HG02588 (cell line): ENCODE measurements at regions not wholly inside any gene's neighbourhood (a gene's known extent, or its start where the extent isn't known, plus 50 kb on each side); places are given as distances from the start of the nearest gene placed in this dataset.

Experiments used
- ATAC-seq: cut with Tn5 transposase; IDR thresholded peaks from one replicate; pipeline ENCODE4 v1.9.1; 2021; ENCODE audit warnings: mild to moderate bottlenecking, moderate library complexity; ENCODE audit not compliant: unreplicated experiment

GRCh38 chr21:32216293-32216692 lies 62.6 kb downstream of the MIS18A start:
- no peak for ATAC-seq

DNA sequence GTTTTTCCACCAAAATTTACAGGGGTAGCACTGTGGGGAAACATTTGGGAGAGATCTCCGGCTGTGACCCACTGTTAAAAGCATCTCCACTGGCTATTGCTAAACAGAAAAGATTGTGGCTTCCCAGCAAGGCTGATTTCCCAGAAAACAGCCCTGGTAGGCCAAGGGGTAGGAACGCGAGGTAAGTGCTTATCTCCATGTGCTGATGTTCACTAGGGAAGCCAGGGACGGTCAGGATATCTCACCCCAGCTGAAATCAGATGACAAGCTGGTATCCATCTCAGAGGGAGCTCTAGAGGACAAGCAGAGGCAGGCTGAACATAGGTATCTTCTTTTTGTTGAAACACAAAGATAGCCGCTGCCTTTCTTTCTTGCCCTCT lies 63.6 kb downstream of the MIS18A start:
- ATAC-seq, result no peak

DNA sequence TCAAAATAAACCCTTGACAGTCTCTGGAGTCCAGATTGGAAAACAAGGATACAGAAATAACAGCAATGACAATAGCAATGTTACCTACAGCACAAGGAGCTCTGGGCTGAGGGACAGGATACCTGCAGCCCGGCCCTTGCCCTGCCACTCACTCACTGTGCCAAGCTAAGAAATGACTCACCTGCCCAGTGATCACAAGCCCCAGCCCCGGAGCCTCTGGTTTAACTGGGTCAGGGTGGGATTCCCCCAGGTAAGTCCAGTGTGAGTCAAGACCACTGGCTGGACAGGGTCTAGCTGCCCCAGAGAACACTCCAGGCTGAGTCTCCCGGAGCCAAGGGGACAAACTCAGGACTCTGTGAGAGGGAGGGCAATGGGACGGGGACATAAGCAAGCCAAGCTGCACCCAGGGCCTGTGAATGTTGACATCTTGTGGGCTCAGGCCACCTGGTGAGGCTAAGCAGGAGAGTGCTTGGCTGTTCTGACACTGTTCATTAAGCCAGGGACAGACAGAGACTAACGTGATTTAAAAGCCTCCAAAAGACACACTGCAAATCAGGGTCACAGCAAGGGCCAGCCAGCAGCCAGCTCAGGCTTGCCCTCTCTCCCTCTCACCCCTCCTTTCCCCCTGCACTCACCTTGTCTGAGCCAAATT lies 64.1 kb downstream of the MIS18A start:
- ATAC-seq, result no peak

DNA sequence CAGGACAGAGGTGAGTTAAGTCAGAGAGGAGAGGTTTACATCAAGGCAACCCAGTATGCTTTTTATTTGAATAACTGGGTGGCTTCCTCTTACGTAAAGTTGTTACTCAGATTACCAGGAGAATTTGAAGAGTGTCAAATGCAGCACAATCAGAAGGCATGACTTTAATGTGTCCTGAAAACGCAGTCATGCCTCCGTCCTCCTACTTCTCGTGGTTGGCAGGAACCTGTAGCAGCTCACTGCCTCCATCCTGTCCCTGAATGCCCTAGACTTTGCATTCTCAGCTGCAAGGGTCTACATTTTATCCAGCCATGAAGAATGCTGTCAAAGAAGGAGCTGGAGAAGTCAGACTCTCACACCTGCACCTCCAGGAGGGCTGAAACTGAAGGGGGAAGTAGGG lies 66.7 kb downstream of the MIS18A start:
- ATAC-seq, result no peak

DNA sequence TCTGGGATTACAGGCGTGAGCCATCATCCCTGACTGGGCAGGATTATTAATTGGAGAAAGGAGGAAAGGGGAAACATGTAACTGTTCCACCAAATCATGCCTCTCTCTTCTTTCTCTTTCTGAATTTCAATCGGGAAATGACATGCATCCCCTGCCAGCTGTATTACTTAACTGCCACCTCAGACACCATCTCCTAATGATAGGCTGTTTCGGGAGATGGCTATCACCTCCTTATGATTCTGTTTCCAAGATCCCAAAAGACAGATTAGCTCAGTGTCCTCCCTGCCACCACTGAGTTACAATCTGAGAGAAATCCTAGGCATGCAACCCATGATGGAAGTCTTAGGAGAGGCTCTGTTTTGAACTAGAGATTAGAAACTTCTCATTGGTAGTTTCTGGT lies 67.5 kb downstream of the MIS18A start:
- ATAC-seq, result no peak

GRCh38 chr21:32209580-32209979 lies 69.3 kb downstream of the MIS18A start:
- ATAC-seq, result no peak

DNA sequence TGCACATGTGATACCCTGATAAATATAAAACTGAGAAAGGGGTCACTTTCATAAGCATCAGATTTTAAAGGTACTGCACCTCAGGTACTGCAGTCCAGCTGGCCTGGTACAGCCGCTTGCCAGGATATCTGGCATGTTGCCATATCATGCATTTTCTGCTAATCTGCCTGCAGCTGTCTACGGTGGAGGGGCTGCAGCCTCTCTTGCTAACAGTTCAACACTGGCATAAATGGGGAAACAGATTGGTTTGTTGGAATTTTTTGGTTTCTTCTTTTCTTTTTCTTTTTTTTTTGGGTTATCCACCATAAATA lies 71.5 kb downstream of the MIS18A start:
- no peak for ATAC-seq

DNA sequence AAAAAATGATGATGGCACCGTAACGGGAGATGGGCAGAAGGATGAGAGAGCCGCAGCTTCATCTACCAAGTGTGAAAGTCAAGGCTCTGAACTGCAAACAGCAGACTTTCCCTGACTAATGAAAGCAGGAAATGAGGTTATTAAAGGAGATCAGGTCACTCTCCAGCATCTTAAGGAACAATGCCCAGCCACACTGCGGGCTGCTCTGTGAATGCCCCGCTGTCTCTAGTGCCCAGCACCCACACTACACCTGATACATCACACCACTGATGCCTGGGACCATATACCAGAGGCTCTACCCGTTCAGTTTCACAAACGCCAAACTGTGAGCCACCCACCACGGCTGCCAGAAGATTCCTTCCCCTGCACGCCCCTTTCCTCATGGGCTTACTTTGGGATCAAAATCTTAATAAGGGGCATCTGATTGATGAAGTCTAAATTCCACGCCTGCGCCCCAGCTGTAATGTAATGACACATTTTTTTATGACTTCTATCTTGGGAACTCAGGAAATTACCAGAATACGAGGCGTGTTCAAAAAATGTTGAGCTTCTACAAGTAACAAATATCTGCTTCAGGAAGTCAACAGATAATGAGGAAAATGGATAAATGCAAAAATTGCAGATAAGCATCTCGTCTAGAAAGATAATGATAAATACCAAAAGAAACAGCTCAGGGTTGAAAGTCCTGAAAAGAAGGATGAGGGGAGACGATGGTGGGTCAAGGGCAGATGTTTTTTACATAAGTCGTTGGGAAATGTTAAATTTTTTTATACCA lies 72.0 kb downstream of the MIS18A start:
- no peak for ATAC-seq

DNA sequence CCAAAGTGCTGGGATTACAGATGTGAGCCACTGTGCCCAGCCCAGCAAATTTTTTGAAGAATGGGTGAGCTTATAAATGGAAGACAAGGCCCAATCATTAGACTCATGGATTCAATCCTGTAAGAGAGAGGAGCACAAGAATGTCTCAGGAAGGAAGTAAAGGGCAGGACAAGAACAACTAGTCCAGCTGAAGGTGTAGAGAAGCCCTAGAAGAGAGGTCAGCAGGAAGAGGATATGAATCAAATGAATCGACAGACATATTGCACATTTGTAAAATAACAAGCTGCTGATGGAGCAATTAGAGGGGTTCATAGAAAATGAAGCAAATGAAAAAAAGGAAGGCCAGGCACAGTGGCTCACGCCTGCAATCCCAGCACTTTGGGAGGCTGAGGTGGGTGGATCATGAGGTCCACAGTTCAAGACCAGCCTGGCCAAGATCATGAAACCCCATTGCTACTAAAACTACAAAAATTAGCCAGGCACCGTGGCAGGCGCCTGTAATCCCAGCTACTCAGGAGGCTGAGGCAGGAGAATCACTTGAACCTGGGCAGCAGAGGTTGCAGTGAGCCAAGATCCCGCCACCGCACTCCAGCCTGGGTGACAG lies 74.9 kb downstream of the MIS18A start:
- ATAC-seq, result no peak

- ATAC-seq, result no peak
These were observed 78.8 kb downstream of the MIS18A start for GRCh38 chr21:32200029-32200428.

DNA sequence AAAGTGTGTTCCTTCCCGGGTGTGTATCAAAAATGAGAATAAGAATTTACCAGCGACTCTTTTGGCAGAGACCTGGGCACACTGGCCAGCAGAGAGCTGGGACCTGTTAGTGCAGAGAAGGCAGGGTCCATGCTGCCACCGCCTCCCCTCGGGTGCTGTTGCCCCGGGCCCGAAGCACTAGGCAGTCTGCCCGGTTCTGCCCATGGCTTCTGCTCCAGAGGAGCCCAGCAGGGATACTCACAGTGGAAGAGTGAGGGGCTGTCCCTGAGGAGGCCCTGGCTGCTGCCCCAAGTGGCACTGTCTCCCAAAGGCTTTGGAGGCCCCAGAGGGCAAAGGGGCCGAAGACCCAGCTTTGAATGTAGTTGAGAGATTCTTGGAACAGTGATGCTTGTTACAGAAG lies 80.5 kb downstream of the MIS18A start:
- ATAC-seq, result no peak

GRCh38 chr21:32197896-32198295 lies 81.0 kb downstream of the MIS18A start:
- ATAC-seq, result no peak

GRCh38 chr21:32196001-32196400 lies 82.8 kb downstream of the MIS18A start:
- ATAC-seq, result no peak

DNA sequence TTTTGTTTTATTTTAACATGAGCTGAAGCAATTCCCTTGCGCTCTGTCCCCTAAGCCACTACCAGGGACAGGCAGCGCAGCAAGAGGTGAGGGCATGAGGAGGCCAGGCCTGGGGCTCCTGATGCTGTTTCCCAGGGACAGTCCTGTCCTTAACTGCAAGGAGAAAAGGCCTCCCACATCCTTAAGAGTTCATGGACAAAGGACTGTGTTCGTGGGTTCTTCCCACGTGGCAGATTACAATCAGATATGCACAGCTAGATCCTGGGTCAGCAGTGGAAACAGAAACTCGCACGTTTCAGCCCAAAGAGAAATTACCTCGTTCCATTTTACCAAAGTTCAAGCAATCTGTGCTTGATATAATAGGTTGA lies 85.8 kb downstream of the MIS18A start:
- ATAC-seq, result no peak

- no peak for ATAC-seq
These were observed 86.4 kb downstream of the MIS18A start for GRCh38 chr21:32192291-32193097.

DNA sequence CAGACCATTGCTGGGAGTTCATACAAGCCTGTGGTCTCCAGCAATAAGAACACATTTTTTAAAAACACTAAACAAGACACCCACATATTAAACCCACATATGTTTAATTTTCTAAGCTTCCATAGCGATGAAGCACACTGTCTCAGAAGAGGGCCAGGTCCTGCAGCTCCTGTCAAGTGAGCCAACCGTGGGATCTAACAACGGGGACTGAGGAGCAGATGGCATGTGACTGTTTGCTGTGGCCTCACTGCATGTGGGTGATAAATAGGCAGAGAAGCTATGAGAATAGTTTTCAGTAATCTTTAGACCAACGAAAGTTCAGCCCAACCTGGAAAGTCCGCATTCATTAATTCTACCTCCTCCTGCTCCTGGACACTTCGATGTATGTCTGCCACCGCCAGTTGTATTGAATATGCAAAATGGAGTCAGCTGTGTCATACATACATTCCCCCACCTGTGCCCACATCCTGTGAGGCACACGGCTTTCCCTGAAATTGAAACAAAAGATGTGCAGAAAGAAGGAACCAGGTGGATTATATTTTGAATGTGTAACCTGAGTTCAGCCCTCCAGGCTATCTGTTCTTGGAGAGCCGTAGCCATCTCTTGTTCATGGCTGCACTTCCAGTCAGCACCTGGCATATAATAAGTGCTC lies 88.2 kb downstream of the MIS18A start:
- no peak for ATAC-seq

GRCh38 chr21:32189688-32190483 lies 89.0 kb downstream of the MIS18A start:
- ATAC-seq, result no peak

DNA sequence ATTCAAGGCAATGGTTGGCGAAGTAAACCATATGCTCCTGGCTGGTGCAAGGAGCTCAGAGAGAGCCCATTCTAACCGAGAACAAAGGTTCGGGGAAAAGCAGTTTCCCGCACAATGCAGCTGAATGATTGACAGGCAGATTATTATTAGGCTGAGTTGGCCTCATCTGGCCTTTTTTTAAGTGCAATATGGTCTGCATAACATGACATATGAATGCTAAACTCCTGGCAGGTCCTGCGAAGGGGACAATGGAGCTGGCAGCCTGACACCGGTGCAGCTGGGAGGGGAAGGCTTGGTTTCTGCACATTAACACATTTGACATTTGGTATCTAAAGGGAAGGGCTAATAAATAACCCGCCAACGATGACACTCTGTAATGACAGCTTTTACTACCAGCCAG lies 92.0 kb downstream of the MIS18A start:
- ATAC-seq, result no peak

DNA sequence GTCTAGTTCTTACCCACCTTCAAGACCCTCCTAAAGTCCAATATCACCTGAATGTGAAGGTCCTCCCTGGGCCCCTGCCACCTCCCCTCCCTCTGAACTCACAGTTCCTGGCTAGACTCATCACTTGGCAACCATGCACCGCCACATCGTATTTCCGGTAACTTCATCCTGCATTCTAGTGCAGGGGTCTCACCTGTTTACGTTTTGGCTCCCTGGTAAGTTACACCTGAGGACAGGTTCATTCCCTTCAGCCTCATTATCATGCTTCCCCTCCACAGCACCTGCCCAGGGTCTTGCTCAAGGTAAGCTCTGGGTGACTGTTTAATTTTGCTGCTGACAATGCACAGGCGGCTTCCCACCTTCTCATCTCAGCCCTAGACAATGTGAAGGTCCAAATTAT lies 93.1 kb downstream of the MIS18A start:
- ATAC-seq, result no peak

DNA sequence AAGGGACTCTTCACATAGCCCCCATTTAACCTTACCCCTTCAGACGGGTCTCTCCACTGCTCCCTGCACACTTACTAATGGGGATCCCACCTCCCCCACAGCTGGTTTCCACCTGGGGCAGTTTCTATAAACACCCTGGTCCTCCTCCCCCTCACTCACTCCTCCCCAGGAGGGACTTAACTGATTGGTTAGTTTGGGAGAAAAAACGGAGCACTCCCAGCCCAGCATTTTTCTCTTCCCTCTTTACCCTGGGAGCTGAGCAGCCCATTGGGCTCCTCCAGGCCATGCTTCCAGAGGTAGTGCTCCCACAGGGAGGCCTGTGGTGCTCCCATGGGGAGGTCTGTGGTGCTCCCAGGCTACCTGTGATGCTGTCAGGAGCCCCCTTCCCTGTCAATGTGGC lies 93.7 kb downstream of the MIS18A start:
- ATAC-seq, result no peak
